B cell (primary cell): ENCODE measurements at regions not wholly inside any gene's neighbourhood (a gene's known extent, or its start where the extent isn't known, plus 50 kb on each side); places are given as distances from the start of the nearest gene placed in this dataset.

Source experiments
- CTCF ChIP-seq: fragments of 200-600 bp; IDR thresholded peaks from one replicate; pipeline ENCODE4 v1.8.0; 2022; ENCODE audit warnings: antibody characterized with exemption, mild to moderate bottlenecking
- EZH2 ChIP-seq: IDR thresholded peaks from 2 replicates; pipeline ENCODE4 v1.6.1; 2012; ENCODE audit warnings: borderline replicate concordance, low read depth, mild to moderate bottlenecking, moderate library complexity, low read length; ENCODE audit not compliant: insufficient read depth, poor library complexity, severe bottlenecking

GRCh38 chr3:159837725-159838124, 150.9 kb upstream of the IL12A start:
- TF ChIP-seq CTCF (no peak), EZH2 (no peak)
